ENCODE measurements at regions not wholly inside any gene's neighbourhood (a gene's known extent, or its start where the extent isn't known, plus 50 kb on each side); places are given as distances from the start of the nearest gene placed in this dataset.

GRCh38 chr6:22668307-22668706, 98.9 kb downstream of the HDGFL1 start:
- TF ChIP-seq CTCF (IDR thresholded peaks at IDR 0.05; ENCODE audit: poor library complexity, severe bottlenecking), result no peak
- TF ChIP-seq EZH2 (IDR thresholded peaks at IDR 0.05; ENCODE audit: borderline replicate concordance, insufficient read depth, low read length, poor library complexity, severe bottlenecking), result no peak
- TF ChIP-seq SMC3 (conservative IDR thresholded peaks at IDR 0.05; ENCODE audit: poor library complexity), result no peak
- TF ChIP-seq POLR2AphosphoS5 (IDR thresholded peaks at IDR 0.05), result no peak
- no peak for TF ChIP-seq TAF1 (IDR thresholded peaks at IDR 0.05; ENCODE audit: low read depth)
- no peak for TF ChIP-seq EP300 (conservative IDR thresholded peaks at IDR 0.05; ENCODE audit: poor library complexity, severe bottlenecking)
- TF ChIP-seq MXI1 (conservative IDR thresholded peaks at IDR 0.05; ENCODE audit: poor library complexity, severe bottlenecking), result no peak
- no peak for TF ChIP-seq REST (IDR thresholded peaks at IDR 0.05; ENCODE audit: borderline replicate concordance)

Measured in neural cell (in vitro differentiated cells).